HFF-Myc (cell line): ENCODE measurements at regions not wholly inside any gene's neighbourhood (a gene's known extent, or its start where the extent isn't known, plus 50 kb on each side); places are given as distances from the start of the nearest gene placed in this dataset.

Experiments used
- DNase-seq: peaks from one replicate; pipeline ENCODE4 v3.0.0-alpha.2; 2011; ENCODE audit warnings: low read depth; ENCODE audit errors: extremely low read depth
- H3K4me3 ChIP-seq: replicated peaks from 2 replicates; pipeline ENCODE4 v1.5.1; 2011; ENCODE audit warnings: low read depth, mild to moderate bottlenecking, control low read depth, low read length
- TF ChIP-seq, protein P1 (sequence below): IDR thresholded peaks from 2 replicates; pipeline ENCODE4 v1.5.1; 2012; ENCODE audit warnings: mild to moderate bottlenecking, low read depth, low read length, control low read depth; ENCODE audit errors: missing control alignments

DNA sequence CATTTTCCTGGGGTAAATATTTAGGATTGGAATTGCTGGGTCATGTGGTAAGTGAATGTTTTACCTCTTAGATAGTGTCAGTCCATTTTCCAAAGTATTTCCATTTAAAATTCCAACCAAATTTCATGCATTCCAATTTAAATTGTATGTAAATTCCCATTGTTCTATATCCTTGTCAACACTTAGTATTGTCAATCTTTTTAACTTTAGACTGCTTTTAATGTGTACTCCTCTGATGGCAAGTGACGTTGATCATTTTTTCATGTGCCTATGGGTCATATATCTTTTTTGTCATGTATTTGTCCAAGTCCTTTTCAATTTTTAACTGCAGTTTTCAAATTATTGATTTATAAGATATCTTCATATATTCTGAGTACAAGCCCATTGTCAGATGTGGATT is 80.8 kb upstream of the FAM20C start:
- no peak for DNase-seq
- no peak overlapping the region for H3K4me3 ChIP-seq
- TF ChIP-seq, protein P1, sequence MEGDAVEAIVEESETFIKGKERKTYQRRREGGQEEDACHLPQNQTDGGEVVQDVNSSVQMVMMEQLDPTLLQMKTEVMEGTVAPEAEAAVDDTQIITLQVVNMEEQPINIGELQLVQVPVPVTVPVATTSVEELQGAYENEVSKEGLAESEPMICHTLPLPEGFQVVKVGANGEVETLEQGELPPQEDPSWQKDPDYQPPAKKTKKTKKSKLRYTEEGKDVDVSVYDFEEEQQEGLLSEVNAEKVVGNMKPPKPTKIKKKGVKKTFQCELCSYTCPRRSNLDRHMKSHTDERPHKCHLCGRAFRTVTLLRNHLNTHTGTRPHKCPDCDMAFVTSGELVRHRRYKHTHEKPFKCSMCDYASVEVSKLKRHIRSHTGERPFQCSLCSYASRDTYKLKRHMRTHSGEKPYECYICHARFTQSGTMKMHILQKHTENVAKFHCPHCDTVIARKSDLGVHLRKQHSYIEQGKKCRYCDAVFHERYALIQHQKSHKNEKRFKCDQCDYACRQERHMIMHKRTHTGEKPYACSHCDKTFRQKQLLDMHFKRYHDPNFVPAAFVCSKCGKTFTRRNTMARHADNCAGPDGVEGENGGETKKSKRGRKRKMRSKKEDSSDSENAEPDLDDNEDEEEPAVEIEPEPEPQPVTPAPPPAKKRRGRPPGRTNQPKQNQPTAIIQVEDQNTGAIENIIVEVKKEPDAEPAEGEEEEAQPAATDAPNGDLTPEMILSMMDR, result no peak

DNA sequence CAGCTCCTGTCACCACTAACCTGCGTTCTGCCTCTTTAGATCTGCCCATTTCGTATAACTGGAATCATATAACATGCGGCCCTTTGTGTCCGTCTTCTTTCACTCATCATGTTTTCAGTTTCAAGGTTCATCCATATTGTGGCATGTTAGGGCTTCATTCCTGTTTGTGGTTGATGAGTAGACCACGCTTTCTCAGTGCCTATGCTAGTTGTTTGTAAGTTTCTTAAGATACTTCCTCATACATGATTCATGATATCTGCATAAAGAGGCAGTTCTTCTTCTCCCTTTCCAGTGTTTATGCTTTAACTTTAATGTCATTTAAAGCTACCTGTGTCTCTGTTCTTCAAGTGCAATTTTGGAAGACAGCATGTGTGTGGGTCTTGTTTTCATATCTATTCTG is 79.5 kb upstream of the FAM20C start:
- TF ChIP-seq, protein P1, result no peak
- no peak for DNase-seq
- H3K4me3 ChIP-seq, result no peak overlapping the region

DNA sequence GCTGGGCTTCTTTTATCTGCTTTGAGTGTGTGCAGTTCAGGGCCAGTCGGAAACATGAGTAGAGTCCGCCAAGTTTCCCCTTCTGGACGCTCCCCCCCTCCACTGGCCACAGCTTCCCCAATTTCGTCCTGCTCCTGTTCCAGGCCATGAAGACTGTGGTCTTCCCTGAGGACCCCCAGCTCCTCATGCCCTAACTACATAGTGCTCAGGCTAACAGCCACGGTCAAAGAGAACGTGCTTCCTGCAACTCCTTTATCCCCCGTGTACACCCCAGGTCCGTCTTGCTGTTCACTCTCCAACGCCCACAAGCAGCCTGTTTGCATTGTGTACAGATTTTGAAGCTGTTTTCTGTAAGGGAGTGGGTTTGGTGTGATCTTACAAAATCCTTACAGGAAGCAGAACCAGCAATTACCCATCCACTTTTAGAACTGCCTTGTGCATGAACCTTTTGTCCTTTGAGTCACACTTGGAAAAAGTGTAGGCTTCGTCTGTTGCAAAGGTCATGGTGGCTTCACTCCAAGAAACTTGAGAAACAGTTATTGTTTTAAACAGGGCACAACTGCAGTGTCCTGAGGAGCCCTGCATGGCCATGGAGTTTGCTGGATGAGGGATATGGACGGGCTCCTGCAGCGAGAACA is 77.0 kb upstream of the FAM20C start:
- no peak for DNase-seq
- H3K4me3 ChIP-seq, result no peak overlapping the region
- TF ChIP-seq, protein P1, result no peak

DNA sequence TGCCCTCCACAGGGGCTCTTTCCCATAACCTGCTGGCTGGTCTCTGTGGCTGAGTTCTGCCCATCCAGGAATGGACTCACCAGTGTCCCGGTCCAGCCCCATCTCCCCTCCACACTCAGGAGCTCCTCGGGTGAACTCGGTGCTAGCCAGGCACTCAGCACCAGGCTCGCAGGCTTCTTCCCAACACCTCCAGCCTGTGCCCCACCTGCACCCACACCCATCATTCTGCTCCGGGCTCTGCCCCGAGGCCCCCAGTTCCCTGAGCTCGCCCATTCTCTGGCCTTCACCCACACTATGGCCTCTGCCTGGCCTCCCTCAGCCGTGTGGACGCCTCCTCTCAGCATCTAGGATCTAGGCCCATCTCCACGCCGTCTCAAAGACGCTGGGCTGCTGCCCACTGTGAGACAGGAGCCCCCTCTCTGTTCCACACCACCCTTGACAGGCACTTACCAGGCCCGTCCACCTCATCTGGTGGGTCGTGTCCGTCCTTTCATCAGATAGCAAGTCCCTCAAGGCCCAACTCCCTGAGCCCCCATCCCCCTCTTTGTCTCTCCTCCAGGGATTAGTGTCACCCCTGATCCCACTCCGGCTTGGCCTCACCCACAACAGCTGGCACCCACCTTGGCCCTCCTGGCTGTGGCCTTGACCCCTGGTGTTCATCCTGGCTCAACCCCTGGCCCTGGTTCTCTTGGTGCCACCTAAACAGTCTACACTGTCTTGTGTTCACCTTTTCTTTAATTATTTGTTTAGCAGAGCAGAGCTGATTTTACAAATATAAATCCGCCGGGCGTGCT is 76.0 kb upstream of the FAM20C start:
- TF ChIP-seq, protein P1, result no peak
- no peak overlapping the region for H3K4me3 ChIP-seq
- no peak for DNase-seq

DNA sequence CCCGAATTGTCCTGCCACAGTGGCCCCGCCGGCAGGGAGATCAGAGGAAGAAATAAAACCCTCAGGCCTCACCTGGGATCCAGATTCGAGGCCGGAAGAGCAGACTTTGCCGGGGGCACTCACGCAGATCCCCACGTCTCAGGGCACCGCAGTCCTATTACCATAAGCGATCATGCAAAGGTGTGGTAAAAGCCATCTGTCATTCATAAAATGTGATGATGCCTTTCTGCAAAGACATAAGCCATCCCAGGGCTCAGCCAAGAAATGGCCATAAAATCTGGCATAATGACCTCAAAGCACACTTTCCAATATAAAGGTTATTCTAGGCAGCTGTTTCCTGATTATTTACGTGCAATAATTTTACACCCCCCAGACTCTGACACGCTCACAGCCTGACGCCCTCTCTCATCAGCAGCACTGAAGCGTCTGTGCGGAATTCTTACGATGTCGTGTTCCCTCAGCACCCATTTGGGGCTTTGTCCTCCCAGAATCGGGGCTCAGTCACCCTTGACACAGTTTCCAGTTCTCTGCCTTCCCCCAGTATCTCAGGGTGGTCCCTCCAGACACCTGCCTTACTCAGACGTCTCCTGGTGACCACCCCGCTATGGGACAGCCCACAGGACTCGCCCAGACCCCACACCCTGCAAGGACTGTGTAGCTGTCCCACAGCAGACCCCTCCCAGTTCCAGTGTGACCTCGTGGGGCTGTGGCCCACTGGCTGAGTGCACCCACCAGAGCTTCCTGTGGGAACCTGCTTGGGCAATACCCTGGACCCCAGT is 74.3 kb upstream of the FAM20C start:
- no peak for DNase-seq
- no peak overlapping the region for H3K4me3 ChIP-seq
- TF ChIP-seq, protein P1, result no peak

DNA sequence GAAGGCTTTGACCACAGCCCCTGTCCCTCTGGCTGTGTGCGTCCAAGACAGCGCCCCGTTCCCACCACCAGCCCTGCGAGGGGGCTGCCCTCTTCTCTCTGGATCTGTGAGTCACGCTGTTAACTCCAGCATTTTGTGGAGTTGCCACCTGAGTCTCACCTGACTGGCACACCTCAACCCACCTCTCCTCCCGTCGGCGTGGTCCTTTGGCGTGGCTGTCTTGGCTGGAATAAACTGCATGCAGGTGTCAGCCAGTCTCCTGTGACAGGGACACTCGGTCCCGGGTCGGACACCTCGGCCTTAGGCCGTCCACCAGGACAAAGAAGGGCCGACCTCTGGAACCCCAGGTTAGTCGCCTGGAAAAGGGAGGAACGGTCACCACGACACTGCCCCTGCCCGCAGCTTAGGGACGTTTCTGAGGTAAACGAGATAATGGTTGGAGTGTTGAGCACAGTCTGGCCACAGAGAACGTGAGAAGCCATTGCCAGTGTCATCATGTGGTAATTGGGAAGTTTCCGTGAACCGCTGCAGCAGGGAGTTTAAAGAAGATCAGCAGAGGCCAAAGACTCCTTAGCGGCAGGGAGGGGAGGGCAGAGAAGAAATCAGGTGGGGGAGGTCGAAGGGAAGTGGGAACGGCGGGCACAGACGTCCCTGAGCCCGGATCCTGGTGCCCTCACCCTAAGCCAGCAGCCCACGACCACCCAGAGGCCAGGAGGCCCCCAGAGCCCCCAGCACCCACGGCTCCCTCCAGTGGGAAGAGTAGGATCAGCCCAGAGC is 73.6 kb upstream of the FAM20C start:
- no peak for DNase-seq
- H3K4me3 ChIP-seq, result no peak overlapping the region
- TF ChIP-seq, protein P1, result no peak
